ENCODE measurements at regions not wholly inside any gene's neighbourhood (a gene's known extent, or its start where the extent isn't known, plus 50 kb on each side); places are given as distances from the start of the nearest gene placed in this dataset.

- peak; percentile 26 for TF ChIP-seq CTCF (conservative IDR thresholded peaks at IDR 0.05)
- no peak for TF ChIP-seq ZFX (IDR thresholded peaks at IDR 0.05)
These were observed 892.9 kb downstream of the NR2F1-AS1 start for GRCh38 chr5:92687821-92688722.
